GM19452 (cell line): ENCODE measurements at regions not wholly inside any gene's neighbourhood (a gene's known extent, or its start where the extent isn't known, plus 50 kb on each side); places are given as distances from the start of the nearest gene placed in this dataset.
"Not testable (repeated sequence)": the region's sequence is repeated elsewhere in the genome, so short reads cannot be mapped to it uniquely, and the experiment has no call there.

Experiments
- ATAC-seq: cut with Tn5 transposase; IDR thresholded peaks from one replicate; pipeline ENCODE4 v1.9.1; 2021; ENCODE audit not compliant: unreplicated experiment

DNA sequence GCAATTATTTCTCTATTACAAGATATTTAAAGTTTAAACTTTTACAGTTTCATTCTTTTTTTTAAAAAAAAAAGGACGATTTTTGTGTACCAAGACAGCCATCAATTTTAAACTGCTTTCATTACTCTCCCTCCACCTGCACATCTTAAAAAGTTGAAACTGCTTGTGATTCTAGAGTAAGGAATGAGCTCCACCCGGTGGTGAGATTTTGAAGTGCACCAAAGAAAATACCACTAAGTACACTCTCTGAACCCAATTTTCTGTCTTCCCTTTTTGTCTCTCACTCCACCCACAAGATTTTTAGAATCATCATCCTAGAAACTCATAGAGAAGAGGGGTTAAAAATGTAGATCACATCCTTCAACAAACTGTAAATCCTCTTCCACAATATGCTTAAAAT is 91.3 kb upstream of the WDR44 start:
- no peak for ATAC-seq

DNA sequence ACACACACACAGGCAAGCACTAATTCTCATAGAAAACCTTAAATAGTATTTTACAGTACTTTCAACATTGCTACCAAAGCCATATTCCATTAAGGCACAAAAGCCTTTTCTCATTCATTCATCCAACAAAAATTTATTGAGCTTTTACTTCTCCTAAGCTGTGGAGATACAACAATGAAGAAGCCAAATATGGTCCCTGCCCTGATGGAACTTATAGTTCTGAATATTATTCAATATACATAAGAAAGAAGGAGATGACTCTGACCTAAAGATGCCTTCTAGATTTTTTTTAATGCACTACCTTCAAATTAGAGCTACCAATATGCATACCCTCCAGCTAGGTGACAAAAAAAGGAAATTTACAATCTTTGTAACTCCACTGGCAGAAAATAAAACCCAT is 90.0 kb upstream of the WDR44 start:
- ATAC-seq: no peak

DNA sequence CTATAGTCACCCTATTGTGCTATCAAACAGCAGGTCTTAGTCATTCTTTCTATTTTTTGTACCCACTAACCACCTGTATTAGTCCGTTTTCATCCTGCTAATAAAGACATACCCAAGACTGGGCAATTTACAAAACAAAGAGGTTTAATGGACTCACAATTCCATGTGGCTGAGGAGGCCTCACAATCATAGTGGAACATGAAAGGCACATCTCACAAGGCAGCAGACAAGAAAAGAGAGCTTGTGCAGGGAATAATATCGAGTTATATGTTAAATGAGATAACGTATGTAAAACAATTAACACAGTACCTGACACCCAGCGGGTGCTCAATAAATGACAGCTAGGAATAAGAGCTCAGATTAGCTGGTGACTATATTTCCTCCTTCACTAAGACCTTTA is 88.1 kb upstream of the WDR44 start:
- no peak for ATAC-seq

DNA sequence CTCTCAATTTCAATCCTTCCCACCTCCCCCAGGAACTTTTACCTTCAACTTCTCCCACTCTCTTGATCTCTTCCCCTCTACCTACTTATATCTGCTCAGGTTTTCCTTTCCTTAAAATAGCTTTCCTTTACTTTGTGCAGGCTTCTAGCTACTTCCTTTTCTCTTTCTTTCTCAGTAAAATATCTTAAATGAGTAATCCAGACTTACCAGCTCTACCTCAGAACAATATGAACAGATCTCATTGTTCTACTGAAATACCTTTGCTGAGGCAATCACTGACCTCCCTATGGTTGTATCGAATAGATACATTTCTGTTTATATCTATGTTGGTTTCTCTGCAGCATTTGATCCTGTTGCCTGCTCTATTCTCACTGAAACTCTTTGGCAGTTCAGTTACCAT is 86.7 kb upstream of the WDR44 start:
- ATAC-seq: no peak

DNA sequence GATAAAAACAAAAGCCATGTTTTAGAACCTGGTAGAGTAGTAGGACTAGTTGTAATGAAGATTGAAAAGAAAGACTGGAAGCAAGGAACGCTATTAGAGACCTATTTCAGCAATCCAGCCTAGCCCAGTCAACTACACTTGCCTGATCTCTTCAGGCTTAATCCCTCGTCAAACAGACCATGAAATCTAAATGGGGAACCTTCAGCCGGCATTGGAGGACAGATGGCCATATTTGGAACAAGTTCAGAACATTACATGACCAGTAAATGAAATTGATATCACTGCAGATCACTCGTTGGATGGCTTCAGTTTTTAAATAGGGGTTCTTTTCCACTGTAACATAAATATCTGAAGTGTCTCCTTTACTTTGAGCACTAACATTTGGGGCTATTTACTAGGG is 84.8 kb upstream of the WDR44 start:
- no peak for ATAC-seq

DNA sequence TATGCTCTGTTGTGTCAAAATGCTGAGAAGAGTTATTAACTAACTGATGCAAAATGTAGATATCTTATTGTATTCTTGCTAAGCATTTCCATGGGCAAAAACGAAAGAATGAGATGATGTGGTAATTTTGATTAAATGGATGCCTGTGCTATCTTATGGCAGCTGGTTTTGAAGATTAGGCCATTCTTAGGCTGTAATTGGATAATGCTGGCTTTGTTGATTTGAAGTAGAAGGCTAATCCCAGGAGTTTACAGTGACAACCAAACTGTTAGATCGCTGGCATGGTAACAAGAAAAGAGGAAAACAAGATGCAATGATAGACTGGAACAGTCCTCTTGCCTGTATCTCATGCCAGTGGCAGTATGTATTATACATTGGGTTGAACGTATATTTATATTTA is 74.1 kb upstream of the WDR44 start:
- ATAC-seq: no peak

DNA sequence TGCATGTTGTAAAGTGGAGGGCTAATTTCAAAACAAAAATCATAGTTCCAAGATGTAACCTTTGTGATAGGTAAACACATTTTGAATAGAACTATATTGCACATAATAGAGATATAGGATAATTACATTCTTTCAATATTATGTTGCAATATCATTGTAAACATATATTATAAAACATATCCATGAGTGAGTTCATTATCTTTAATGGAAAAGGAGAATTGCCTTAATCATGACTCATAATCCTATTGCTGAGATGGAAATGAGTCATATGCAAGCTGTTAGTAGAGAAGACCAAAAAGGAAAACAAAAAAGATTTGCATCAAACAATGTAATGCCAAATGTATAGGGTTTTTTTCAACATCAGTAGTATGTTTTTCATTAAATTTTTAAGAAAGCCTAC is 73.7 kb upstream of the WDR44 start:
- no peak for ATAC-seq

DNA sequence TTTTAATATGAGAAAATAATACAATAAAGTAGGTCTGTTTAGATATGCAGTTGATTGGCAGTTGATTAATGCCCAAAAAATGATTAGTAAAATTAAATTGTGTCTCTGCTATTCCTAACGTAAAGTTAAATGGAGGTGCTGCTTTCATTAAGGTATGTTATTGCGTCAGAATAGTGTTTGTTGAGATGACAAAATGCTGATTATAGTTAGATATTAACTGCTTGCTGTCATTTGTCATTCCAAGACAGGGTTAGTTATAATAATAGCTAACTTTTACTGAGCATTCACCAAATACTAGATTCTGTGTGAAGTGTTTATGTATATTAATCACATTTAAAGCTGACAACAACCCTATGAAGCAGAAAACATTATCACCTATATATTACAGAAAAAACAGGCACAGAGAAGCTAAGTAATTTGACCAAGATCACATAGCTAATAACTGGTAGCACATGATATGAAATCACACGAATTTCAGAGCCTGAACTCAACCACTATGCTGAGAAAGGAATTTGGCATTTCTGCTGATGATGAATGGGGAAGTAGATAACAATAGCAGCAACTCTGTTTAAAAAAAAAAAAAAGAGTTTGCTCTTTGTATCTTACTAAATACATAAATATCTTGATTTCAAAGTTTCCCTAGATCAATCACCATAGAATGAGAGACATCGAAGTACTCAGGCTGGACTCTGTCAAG is 59.7 kb upstream of the WDR44 start:
- ATAC-seq: no peak

DNA sequence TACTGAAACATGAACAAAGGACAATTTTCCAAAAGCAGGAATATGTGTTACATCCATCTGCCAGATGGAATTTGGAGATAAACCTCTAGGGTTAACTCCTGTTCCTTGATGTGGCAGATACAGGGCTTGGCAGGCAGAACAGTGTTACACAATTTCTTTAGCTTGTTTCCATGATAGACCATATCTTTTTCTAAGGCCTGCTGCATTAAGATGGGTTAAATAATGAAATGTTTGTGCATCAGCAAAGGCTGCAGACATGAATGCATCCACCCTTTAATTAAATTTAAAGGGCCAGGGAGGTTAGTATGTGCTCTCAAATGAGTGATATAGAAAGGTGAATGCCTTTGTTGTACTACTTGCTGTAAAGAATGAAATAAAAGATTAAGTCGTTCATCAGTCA is 50.1 kb upstream of the WDR44 start:
- not testable (repeated sequence) for ATAC-seq
